Transverse colon (tissue), 4 donors: ENCODE measurements at regions not wholly inside any gene's neighbourhood (a gene's known extent, or its start where the extent isn't known, plus 50 kb on each side); places are given as distances from the start of the nearest gene placed in this dataset.

Experiments used
- DNase-seq: peaks from one replicate; pipeline ENCODE4 v3.0.0-alpha.2; 2019
- H3K27ac ChIP-seq, 4 donors: fragments of 200-600 bp; sonication (generic); 2 replicates each; pipeline ENCODE4 v1.5.1; 2016 to 2018; ENCODE audit warnings: inconsistent platforms in 4 of 4
- H3K27me3 ChIP-seq: fragments of 200-600 bp; sonication (generic); 2 replicates; pipeline ENCODE4 v1.5.1; 2017; ENCODE audit warnings: inconsistent platforms
- H3K36me3 ChIP-seq, 4 donors: fragments of 200-600 bp; sonication (generic); 2 replicates each; pipeline ENCODE4 v1.5.1; 2017 to 2019; ENCODE audit warnings: inconsistent platforms in 4 of 4
- H3K4me1 ChIP-seq, 4 donors: fragments of 200-600 bp; sonication (generic); 2 replicates each; pipeline ENCODE4 v1.5.1; 2017 to 2020; ENCODE audit warnings: inconsistent platforms in 4 of 4
- H3K4me3 ChIP-seq, 4 donors: fragments of 200-600 bp; sonication (generic); 1 replicate in 1 of 4; 2 replicates in 3 of 4; pipeline versions ENCODE4 v1.5.1 to v1.6.1; 2017 to 2019; ENCODE audit warnings: inconsistent platforms in 4 of 4
- H3K9me3 ChIP-seq, 2 donors: fragments of 200-600 bp; sonication (generic); 2 replicates each; pipeline ENCODE4 v1.5.1; 2017 to 2019; ENCODE audit warnings: inconsistent platforms in 2 of 2
- EP300 ChIP-seq: sonication (generic); formaldehyde crosslinking; IDR thresholded peaks from one replicate; pipeline ENCODE4 v1.6.1; 2017; ENCODE audit warnings: antibody characterized with exemption, low read depth
- POLR2A ChIP-seq: fragments of 450-650 bp; IDR thresholded peaks from one replicate; pipeline ENCODE4 v1.6.1; 2016; ENCODE audit warnings: antibody characterized with exemption, mild to moderate bottlenecking, moderate library complexity
- POLR2AphosphoS5 ChIP-seq, 3 donors: sonication (generic); formaldehyde crosslinking; IDR thresholded peaks; one replicate each; pipeline ENCODE4 v1.6.1; 2016; ENCODE audit warnings: antibody characterized with exemption in 3 of 3
- WGBS, 2 donors: methylation state at CpG; one replicate each; pipeline ENCODE4 v1.1.5; 2018; ENCODE audit warnings: low coverage in 1 of 2; 5-methylcytosine and 5-hydroxymethylcytosine counted together
- in situ Hi-C, 4 donors: fragments of 200-750 bp; cut with MboI; loops; one replicate each; pipeline versions ENCODE4 v1.15.0 to v1.15.1; 2017; ENCODE audit warnings: low sequenced_read_pairs in 3 of 4, low pct_ligation_motif_present in 1 of 4, low pct_unique_long_range_greater_than_20kb in 1 of 4
- intact Hi-C: fragments of 100-400 bp; cut with DNase I; formaldehyde crosslinking; loops from one replicate; pipeline ENCODE4 v1.15.1; 2023; ENCODE audit warnings: low total_unique reads
- TF ChIP-seq, protein P1 (sequence below), 5 experiments: fragments of 200-600 bp in 3 of 5; fragments of 450-650 bp in 2 of 5; sonication (generic) in 3 of 5; IDR thresholded peaks; 1 replicate in 2 of 5; 2 replicates in 3 of 5; pipeline ENCODE4 v1.5.1; 2016 to 2017; ENCODE audit warnings: antibody characterized with exemption in 5 of 5, inconsistent platforms in 3 of 5, mild to moderate bottlenecking in 2 of 5, moderate library complexity in 1 of 5

DNA sequence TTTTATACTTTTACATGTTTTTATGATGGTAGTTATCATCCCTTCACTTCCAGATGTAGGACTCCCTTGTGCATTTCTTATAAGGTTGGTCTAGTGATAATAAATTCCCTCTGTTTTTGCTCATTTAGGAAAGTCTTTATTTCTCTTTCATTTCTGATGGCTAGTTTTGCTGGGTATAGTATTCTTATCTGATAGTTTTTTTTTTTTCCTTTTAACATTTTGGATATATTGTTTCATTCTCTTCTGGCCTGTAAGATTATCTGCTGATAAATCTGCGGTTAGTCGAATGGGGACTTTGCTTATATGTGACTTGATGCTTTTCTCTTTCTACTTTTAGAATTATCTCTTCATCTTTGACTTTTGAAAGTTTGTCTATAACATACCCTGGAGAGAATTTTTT, 153.1 kb upstream of the MPHOSPH6 start:
- 91 to 96% methylated on average over 2 of the region's 2 CpGs for WGBS, 2 donors
- Histone ChIP-seq H3K4me3 (no peak overlapping the region), H3K4me1 (no peaks in the 10 kb centered on the region), H3K27me3 (no peaks in the 10 kb centered on the region), H3K36me3 (no peaks in the 10 kb centered on the region), H3K27ac (no peak overlapping the region), H3K9me3 (peaks cover 7 to 10% of the 10 kb centered on the region in 2 donors)
- no peak for DNase-seq
- intact Hi-C loops: no loop called here
- TF ChIP-seq POLR2AphosphoS5 (IDR thresholded peaks at IDR 0.05) (no peak), EP300 (no peak), POLR2A (no peak)
- TF ChIP-seq, protein P1, sequence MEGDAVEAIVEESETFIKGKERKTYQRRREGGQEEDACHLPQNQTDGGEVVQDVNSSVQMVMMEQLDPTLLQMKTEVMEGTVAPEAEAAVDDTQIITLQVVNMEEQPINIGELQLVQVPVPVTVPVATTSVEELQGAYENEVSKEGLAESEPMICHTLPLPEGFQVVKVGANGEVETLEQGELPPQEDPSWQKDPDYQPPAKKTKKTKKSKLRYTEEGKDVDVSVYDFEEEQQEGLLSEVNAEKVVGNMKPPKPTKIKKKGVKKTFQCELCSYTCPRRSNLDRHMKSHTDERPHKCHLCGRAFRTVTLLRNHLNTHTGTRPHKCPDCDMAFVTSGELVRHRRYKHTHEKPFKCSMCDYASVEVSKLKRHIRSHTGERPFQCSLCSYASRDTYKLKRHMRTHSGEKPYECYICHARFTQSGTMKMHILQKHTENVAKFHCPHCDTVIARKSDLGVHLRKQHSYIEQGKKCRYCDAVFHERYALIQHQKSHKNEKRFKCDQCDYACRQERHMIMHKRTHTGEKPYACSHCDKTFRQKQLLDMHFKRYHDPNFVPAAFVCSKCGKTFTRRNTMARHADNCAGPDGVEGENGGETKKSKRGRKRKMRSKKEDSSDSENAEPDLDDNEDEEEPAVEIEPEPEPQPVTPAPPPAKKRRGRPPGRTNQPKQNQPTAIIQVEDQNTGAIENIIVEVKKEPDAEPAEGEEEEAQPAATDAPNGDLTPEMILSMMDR (IDR thresholded peaks at IDR 0.05): no peak
- in situ Hi-C loops: no loop called here

DNA sequence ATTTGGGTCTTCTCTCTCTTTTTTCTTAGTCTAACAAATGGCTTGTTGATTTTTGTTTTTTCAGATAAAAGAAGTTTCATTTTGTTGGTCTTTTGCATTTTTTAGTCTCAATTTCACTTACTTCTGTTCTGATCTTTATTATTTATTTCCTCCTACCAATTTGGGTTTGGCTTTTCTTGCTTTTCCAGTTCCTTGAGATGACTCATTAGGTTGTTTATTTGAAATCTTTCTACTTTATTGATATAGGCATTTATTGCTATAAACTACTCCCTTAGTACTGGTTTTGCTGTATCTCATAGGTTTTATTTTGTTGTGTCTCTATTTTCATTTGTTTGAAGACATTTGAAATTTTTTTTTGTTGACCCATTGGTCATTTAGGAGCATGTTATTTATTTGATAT, 152.2 kb upstream of the MPHOSPH6 start:
- H3K36me3 ChIP-seq: no peaks in the 10 kb centered on the region
- no peak overlapping the region for H3K4me3 ChIP-seq
- TF ChIP-seq POLR2A (no peak), POLR2AphosphoS5 (IDR thresholded peaks at IDR 0.05) (no peak)
- TF ChIP-seq, protein P1 (IDR thresholded peaks at IDR 0.05): no peak
- H3K4me1 ChIP-seq: no peaks in the 10 kb centered on the region
- in situ Hi-C loops (no loop called here), intact Hi-C loops (no loop called here)
- no peak for DNase-seq
- no peak overlapping the region for H3K27ac ChIP-seq
- H3K27me3 ChIP-seq: no peaks in the 10 kb centered on the region
- peaks cover 7 to 10% of the 10 kb centered on the region in 2 donors for H3K9me3 ChIP-seq

DNA sequence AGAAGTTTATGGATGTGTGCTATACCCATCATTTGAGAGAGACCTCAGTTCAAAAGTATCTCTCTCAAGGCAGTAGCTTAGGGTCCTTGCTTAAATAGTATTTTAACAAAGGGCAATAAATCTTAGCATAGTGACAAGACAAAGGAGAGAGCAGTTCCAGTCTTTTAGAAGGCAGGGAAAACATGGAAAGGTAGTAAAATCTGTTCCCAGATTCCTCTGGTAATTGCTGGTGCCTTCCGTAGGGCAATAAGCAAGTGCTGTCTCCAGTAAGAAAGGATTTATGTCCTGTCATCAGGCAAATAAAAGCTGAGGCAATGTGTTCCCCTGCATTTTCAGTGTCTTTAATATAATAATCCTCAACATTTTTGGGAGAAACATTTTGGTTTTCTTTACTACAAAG, 149.0 kb upstream of the MPHOSPH6 start:
- WGBS, 2 donors: 50 to 51% methylated on average over 1 of the region's 1 CpG

DNA sequence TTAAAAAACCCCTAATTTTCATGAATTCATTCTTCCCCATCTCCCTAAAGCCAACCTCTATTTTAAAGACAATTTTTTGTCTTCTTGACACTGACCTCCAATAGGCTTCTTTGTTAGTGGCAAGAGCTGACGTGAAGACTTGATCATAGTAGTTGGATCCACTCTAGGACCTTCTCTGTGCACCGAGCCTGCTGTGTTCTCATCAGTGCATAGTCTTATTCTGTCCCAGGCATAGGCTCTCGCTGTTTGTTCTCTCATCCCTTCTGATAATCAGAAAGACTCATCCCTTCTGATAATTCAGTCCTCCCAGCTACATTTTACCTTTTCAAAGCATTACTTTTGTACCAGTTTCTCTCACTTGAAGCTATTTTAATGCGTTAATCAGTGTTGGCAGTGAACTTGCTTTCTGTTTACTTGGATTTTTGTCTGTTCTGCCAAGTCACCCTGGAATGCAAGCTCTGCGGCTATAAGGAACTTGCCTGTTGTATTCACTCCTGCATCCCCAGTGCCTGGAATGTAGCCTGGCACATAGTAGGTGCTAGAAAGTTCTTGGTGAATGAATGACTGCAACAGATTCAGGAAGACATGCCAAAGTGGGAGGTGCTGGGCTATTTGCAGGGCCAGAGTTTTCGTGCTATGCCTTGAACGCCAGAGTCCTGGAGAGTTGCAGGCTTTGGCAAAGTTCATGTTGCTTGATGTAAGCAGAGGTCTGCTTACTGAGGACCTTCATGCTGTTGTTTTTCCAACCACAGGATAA, 147.6 kb upstream of the MPHOSPH6 start:
- in situ Hi-C loops: no loop called here
- no peaks in the 10 kb centered on the region for H3K9me3 ChIP-seq
- H3K27ac ChIP-seq: no peak overlapping the region
- TF ChIP-seq EP300 (no peak), POLR2AphosphoS5 (IDR thresholded peaks at IDR 0.05) (no peak), POLR2A (no peak)
- TF ChIP-seq, protein P1 (IDR thresholded peaks at IDR 0.05): no peak
- H3K36me3 ChIP-seq: no peaks in the 10 kb centered on the region
- H3K4me1 ChIP-seq: no peaks in the 10 kb centered on the region
- H3K4me3 ChIP-seq: no peak overlapping the region
- intact Hi-C loops: no loop called here
- WGBS, 2 donors: 56 to 66% methylated on average over 5 to 7 of the region's 7 CpGs
- DNase-seq: no peak
- H3K27me3 ChIP-seq: no peaks in the 10 kb centered on the region

More for the DNA sequence above, 149.0 kb upstream of the MPHOSPH6 start:
- no peaks in the 10 kb centered on the region for H3K36me3 ChIP-seq
- no peak overlapping the region for H3K4me3 ChIP-seq
- no peaks in the 10 kb centered on the region for H3K27me3 ChIP-seq
- peaks cover 7 to 10% of the 10 kb centered on the region in 2 donors for H3K9me3 ChIP-seq
- H3K4me1 ChIP-seq: no peaks in the 10 kb centered on the region
- in situ Hi-C loops: no loop called here
- intact Hi-C loops: no loop called here
- TF ChIP-seq, protein P1 (IDR thresholded peaks at IDR 0.05): no peak
- no peak for TF ChIP-seq POLR2A
- DNase-seq: no peak
- no peak overlapping the region for H3K27ac ChIP-seq
